ENCODE measurements at regions not wholly inside any gene's neighbourhood (a gene's known extent, or its start where the extent isn't known, plus 50 kb on each side); places are given as distances from the start of the nearest gene placed in this dataset.
"Not testable (repeated sequence)": the region's sequence is repeated elsewhere in the genome, so short reads cannot be mapped to it uniquely, and the experiment has no call there.

DNA sequence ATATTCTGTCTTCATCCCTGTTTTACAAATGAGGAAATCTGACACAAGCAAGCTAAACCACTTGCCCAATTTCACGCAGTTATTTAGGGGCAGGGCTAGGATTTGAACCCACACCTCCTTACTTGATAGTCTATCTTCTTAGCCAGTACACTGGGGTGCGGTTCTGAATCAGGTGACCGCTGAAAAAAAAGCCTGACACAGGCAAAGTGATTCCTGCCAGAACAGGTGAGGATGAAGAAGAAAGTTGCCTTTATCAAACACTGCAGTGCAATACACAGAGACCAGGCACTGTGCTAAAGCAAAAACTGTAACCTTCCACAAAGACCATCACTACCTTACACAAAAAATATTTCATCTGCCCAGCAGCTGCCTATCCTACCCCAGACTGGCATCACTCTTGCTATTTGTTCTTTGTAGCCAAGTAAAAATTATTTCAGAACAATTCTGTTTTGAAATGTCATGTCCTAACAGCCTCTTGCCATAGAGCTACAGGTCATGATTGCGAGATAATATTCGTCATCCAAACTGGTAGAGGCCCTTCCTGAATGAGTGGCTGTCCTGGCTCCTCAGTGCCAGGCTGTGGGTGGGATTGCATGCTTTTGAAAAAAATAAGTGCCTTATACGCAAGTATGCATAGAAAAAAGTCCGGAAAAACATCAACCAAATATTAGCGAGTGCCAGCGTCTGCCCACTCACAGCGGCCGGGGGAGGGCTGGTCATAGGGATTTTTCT, 142.3 kb upstream of the TPM1 start:
- Histone ChIP-seq H3K27me3 (ENCODE audit: control insufficient read depth, insufficient read depth) (no peaks in the 10 kb centered on the region), H3K4me1 (ENCODE audit: control insufficient read depth, insufficient read depth, low read length) (peaks cover 9% of the 10 kb centered on the region), H3K27ac (ENCODE audit: low read length) (peak overlapping the region; percentile 86), H3K4me3 (ENCODE audit: low read length) (no peak overlapping the region), H3K9me3 (ENCODE audit: control insufficient read depth, low read length) (no peaks in the 10 kb centered on the region)
- intact Hi-C loops (cut with DNase I): no loop called here
- ATAC-seq (no peak), DNase-seq (no peak)
- 79% methylated on average over 11 of the region's 11 CpGs for WGBS

DNA sequence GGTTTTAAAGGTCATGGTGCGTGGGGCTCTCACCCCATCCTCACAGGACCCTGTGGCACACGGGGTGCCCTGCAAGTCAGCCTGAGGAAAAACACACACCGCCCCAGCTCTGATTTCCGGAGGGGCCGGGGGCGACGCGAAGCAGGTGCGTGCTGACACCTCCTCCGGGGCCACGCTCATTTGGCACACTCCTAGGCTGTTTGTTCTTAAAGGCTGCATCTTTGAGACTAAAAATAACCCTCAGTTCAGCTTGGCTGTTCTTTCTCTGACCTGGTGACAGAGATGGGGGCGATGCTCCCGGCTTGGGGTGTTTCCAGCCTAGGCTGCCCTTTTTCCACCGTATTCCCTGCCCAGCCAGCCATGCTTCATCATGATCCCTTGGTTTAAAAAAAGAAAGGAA, 141.5 kb upstream of the TPM1 start:
- Histone ChIP-seq H3K4me3 (ENCODE audit: low read length) (no peak overlapping the region), H3K9me3 (ENCODE audit: control insufficient read depth, low read length) (no peaks in the 10 kb centered on the region), H3K4me1 (ENCODE audit: control insufficient read depth, insufficient read depth, low read length) (peaks cover 9% of the 10 kb centered on the region), H3K27ac (ENCODE audit: low read length) (peak overlapping the region; percentile 86), H3K27me3 (ENCODE audit: control insufficient read depth, insufficient read depth) (no peaks in the 10 kb centered on the region)
- peak; percentile 9 to 10 for ATAC-seq
- WGBS: 57% methylated on average over 14 of the region's 14 CpGs
- no peak for DNase-seq
- intact Hi-C loops (cut with DNase I): no loop called here

DNA sequence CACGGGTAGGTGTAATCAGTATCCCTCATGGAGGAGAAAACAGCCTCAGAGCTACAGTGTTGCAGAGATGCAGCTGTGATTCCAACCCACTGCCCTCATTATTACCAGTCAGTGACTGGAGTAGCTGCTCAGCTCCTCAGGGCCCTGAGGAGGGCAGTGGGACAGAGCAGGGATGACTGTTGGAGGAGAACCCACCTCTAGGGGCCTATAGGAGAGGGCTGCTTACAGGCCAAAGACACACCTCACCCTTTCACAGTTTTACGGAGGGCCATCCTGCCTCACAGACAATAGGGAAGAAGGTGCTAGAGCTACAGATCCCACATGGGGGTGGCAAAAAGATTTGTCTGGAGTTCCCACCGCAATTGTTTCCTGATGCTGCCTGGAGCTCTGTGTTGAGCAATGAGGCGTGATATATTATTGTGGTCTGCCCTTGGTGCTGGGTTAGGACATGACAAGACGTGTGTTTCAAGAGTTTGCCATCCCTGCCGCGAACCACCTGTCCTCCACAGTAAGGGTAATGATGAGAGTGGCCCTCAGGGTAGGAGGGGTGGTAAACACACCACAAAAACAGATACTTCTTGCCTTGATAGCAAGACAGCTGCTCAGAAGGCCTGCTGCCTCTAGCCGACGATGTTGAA, 140.5 kb upstream of the TPM1 start:
- DNase-seq: no peak
- no peak for ATAC-seq
- intact Hi-C loops (cut with DNase I): no loop called here
- Histone ChIP-seq H3K4me3 (ENCODE audit: low read length) (no peak overlapping the region), H3K4me1 (ENCODE audit: control insufficient read depth, insufficient read depth, low read length) (peaks cover 7% of the 10 kb centered on the region), H3K9me3 (ENCODE audit: control insufficient read depth, low read length) (no peaks in the 10 kb centered on the region), H3K27ac (ENCODE audit: low read length) (peak overlapping the region; percentile 8), H3K27me3 (ENCODE audit: control insufficient read depth, insufficient read depth) (no peaks in the 10 kb centered on the region)
- 93% methylated on average over 9 of the region's 9 CpGs for WGBS

DNA sequence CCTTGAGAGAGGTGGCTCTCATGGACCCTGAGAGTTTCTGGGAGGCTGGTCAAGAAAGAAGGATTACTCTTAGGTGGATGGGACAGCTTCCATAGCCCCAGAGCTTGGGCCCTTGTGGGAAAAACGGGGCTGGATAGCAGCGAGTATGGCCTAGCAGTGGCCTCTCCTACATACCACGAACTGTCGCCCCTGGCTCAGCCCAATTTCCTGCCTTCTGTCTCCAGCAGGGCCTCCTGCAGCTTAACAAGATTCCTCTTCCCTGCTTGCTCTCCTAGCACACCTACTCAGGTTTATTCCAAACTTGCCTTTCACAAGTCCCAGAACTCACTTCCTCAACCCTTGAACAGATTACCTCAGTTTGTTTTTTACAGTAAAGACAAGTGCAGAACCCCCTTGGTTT, 139.7 kb upstream of the TPM1 start:
- peaks cover 7% of the 10 kb centered on the region for H3K4me1 ChIP-seq (ENCODE audit: control insufficient read depth, insufficient read depth, low read length)
- H3K27ac ChIP-seq (ENCODE audit: low read length): no peak overlapping the region
- no peaks in the 10 kb centered on the region for H3K9me3 ChIP-seq (ENCODE audit: control insufficient read depth, low read length)
- ATAC-seq: no peak
- no peak for DNase-seq
- intact Hi-C loops (cut with DNase I): no loop called here
- no peak overlapping the region for H3K4me3 ChIP-seq (ENCODE audit: low read length)
- 88% methylated on average over 4 of the region's 4 CpGs for WGBS
- H3K27me3 ChIP-seq (ENCODE audit: control insufficient read depth, insufficient read depth): no peaks in the 10 kb centered on the region

DNA sequence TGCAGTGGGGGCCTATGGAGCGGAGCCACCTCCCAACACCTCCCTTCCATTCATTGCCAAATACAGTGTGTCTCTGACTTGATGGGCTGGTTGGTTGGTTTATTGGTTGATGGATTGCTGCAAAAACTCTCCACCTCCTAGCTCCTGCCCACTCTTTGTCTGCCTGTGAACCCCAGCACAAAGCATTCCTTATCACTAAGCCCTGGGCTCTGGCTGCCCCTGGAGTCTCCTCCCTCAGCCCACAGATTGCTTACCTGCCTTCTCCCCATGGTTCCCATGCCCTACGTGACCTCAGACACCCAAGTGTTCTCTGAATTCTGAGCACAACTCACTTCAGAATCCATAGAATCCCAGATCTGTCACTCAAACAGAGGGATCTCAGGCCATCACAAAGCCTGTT, 139.1 kb upstream of the TPM1 start:
- no peak overlapping the region for H3K27ac ChIP-seq (ENCODE audit: low read length)
- H3K27me3 ChIP-seq (ENCODE audit: control insufficient read depth, insufficient read depth): no peaks in the 10 kb centered on the region
- no peak for ATAC-seq
- H3K4me1 ChIP-seq (ENCODE audit: control insufficient read depth, insufficient read depth, low read length): peaks cover 7% of the 10 kb centered on the region
- DNase-seq: no peak
- 96% methylated on average over 2 of the region's 2 CpGs for WGBS
- intact Hi-C loops (cut with DNase I): no loop called here
- no peak overlapping the region for H3K4me3 ChIP-seq (ENCODE audit: low read length)
- no peaks in the 10 kb centered on the region for H3K9me3 ChIP-seq (ENCODE audit: control insufficient read depth, low read length)

DNA sequence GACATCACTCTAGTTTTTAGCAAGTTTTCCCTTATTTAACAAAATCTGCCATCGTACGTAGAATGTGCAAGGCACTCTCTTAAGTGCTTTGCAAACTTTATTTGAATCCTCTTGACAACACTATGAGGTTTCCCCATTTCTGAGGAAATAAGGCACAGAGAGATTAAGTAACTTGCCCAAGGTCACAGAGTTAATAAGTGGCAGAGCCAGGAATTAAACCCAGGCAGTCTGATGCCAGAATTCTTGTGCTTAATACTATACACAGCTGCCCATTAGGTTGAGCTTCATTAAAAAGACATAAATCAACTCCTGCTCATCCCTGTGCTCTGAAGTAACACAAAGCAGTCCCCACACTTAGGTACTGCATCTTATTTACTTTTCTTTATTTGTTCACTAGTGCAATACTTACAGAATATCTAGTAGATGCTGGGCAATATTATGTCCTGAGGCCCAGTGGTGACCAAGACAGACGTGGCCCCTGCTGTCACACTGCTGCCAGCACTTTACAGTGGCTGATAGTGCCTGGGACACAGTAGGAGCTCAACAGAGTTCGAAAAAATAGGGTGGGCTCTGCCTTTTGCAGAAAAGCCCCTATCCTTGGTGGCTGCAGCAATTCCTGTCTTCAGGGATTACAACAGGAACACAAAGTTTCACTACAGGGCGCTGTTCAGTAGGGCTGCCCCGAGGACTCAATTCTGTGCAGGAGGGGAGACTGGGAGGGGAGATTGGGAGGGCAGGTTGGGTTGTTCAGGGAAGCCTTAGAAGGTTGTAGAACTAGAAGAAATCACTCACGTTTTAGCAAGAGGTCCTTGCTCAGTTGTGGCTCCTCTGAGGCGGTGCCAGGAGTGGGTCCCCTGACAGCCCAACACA, 138.3 kb upstream of the TPM1 start:
- intact Hi-C loops (cut with DNase I): no loop called here
- DNase-seq (no peak), ATAC-seq (no peak)
- Histone ChIP-seq H3K4me1 (ENCODE audit: control insufficient read depth, insufficient read depth, low read length) (peaks cover 7% of the 10 kb centered on the region), H3K27ac (ENCODE audit: low read length) (no peak overlapping the region), H3K9me3 (ENCODE audit: control insufficient read depth, low read length) (no peaks in the 10 kb centered on the region), H3K27me3 (ENCODE audit: control insufficient read depth, insufficient read depth) (no peaks in the 10 kb centered on the region), H3K4me3 (ENCODE audit: low read length) (no peak overlapping the region)
- WGBS: 88% methylated on average over 8 of the region's 8 CpGs

DNA sequence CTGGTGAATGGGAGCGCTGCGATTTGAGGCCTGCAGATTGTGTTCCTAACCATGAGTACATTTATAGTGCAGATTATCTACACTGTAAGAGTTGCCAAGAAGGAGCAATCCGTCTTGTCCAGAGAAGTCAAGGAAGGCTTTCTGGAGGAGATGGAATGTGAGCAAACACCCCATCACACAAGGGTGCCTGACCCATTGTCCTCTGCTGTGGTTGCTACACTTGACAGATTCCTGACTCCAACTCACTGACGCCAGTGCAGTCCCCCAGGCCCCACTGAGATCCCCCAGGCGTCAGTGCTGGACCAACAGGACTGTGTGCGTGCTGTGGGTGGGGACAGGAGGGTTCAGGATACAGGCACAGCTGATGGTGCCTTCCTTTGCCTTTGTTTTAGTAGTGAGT, 135.9 kb upstream of the TPM1 start:
- H3K4me1 ChIP-seq (ENCODE audit: control insufficient read depth, insufficient read depth, low read length): peaks cover 4% of the 10 kb centered on the region
- DNase-seq (no peak), ATAC-seq (no peak)
- H3K9me3 ChIP-seq (ENCODE audit: control insufficient read depth, low read length): no peaks in the 10 kb centered on the region
- H3K27me3 ChIP-seq (ENCODE audit: control insufficient read depth, insufficient read depth): no peaks in the 10 kb centered on the region
- intact Hi-C loops (cut with DNase I): no loop called here
- H3K4me3 ChIP-seq (ENCODE audit: low read length): no peak overlapping the region
- no peak overlapping the region for H3K27ac ChIP-seq (ENCODE audit: low read length)
- WGBS: 84% methylated on average over 6 of the region's 6 CpGs

DNA sequence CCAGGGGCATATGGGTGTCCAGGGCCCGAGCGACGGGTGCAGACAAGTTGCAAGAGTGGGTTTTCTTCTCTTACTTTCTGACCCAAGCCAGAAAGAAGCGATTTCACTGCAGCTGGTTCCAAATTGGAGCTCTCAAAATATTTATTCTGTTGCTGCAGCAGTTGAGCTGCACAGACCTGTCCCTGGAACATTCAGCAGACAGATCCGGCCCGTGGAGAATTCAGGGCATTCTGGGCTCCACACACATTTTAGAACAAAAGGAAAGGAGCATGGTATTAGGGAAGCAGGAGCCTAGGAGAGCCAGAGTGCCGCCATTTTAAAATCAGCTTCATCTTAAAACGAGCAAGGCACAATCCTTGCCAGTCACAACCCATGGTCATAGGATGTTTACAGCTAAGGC, 135.3 kb upstream of the TPM1 start:
- no peak overlapping the region for H3K4me3 ChIP-seq (ENCODE audit: low read length)
- no peaks in the 10 kb centered on the region for H3K27me3 ChIP-seq (ENCODE audit: control insufficient read depth, insufficient read depth)
- peaks cover 1% of the 10 kb centered on the region for H3K4me1 ChIP-seq (ENCODE audit: control insufficient read depth, insufficient read depth, low read length)
- no peaks in the 10 kb centered on the region for H3K9me3 ChIP-seq (ENCODE audit: control insufficient read depth, low read length)
- no peak overlapping the region for H3K27ac ChIP-seq (ENCODE audit: low read length)
- ATAC-seq (no peak), DNase-seq (no peak)
- intact Hi-C loops (cut with DNase I): no loop called here
- 77% methylated on average over 8 of the region's 8 CpGs for WGBS

DNA sequence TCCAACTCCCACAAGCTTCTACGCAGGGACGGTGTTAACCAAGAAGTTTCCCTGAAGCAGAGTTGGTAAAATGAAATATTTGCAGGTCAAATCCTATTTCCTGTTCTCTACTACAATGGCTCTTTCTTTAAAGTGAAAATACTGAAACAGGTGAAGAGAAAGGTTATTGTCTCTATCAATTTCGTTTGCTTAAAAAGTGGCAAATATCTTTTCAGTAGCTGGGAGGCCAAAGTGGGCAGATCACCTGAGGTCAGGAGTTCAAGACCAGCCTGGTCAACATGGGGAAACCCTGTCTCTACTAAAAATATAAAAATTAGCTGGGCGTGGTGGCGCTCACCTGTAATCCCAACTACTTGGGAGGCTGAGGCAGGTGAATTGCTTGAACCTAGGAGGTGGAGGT, 134.2 kb upstream of the TPM1 start:
- H3K9me3 ChIP-seq (ENCODE audit: control insufficient read depth, low read length); intact Hi-C loops (cut with DNase I); H3K27ac ChIP-seq (ENCODE audit: low read length); H3K4me1 ChIP-seq (ENCODE audit: control insufficient read depth, insufficient read depth, low read length); ATAC-seq; DNase-seq; H3K27me3 ChIP-seq (ENCODE audit: control insufficient read depth, insufficient read depth); H3K4me3 ChIP-seq (ENCODE audit: low read length): not testable (repeated sequence)
- 91% methylated on average over 5 of the region's 5 CpGs for WGBS

DNA sequence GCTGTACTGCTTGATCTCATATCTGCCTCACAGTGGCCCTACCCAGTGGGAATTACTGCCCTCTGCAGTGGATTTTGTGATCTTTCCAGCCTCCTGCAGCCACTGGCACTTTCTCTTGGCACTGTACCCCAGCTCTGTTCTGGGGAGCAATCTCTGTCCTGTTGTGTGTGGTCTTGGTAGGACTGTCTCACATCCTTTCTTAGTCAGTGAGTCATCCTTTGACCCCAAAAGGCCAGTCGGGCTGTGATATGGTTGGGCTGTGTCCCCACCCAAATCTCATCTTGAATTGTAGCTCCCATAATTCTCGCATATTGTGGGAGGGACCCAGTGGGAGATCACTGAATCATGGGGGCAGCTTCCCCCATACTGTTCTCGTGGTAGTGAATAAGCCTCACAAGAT, 133.3 kb upstream of the TPM1 start:
- ATAC-seq (no peak), DNase-seq (no peak)
- no peaks in the 10 kb centered on the region for H3K27me3 ChIP-seq (ENCODE audit: control insufficient read depth, insufficient read depth)
- WGBS: 74% methylated on average over 3 of the region's 3 CpGs
- intact Hi-C loops (cut with DNase I): no loop called here
- no peaks in the 10 kb centered on the region for H3K4me1 ChIP-seq (ENCODE audit: control insufficient read depth, insufficient read depth, low read length)
- H3K9me3 ChIP-seq (ENCODE audit: control insufficient read depth, low read length): no peaks in the 10 kb centered on the region
- H3K4me3 ChIP-seq (ENCODE audit: low read length): no peak overlapping the region
- H3K27ac ChIP-seq (ENCODE audit: low read length): no peak overlapping the region

DNA sequence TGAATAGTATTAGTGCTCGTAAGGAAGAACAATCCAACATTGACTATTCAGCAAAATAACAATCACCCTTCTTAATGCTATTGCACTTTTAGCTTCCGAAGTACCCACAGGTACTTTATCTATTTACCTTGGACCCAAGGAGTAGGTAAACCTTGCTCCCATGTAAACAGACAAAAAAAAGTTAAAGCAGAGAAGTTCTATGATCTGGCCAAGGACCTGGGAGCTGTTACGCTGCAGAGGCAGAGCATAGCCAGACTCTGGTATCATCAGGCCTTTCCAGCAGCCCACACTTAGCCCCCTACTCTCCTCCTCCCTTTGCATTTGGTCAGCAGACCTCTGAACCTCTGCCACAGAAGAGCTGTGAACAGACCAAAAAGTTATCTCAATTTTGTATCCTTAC, 130.3 kb upstream of the TPM1 start:
- DNase-seq (no peak), ATAC-seq (no peak)
- WGBS: 94% methylated on average over 3 of the region's 3 CpGs
- intact Hi-C loops (cut with DNase I): no loop called here
- H3K27ac ChIP-seq (ENCODE audit: low read length): no peak overlapping the region
- H3K4me3 ChIP-seq (ENCODE audit: low read length): no peak overlapping the region
- H3K4me1 ChIP-seq (ENCODE audit: control insufficient read depth, insufficient read depth, low read length): no peaks in the 10 kb centered on the region
- no peaks in the 10 kb centered on the region for H3K9me3 ChIP-seq (ENCODE audit: control insufficient read depth, low read length)
- H3K27me3 ChIP-seq (ENCODE audit: control insufficient read depth, insufficient read depth): no peaks in the 10 kb centered on the region
